Neural cell (in vitro differentiated cells): ENCODE measurements at regions not wholly inside any gene's neighbourhood (a gene's known extent, or its start where the extent isn't known, plus 50 kb on each side); places are given as distances from the start of the nearest gene placed in this dataset.

Experiments used
- H2AFZ ChIP-seq: fragments of 200-600, 300-800 bp; sonication (generic), shearing (Covaris generic); 2 replicates; pipeline ENCODE4 v1.6.0; 2014; ENCODE audit warnings: low read depth, mild to moderate bottlenecking, antibody characterized with exemption, low read length, moderate library complexity
- H3F3A ChIP-seq: fragments of 200-600 bp; shearing (Covaris generic); 2 replicates; pipeline ENCODE4 v1.6.1; 2016; ENCODE audit warnings: mild to moderate bottlenecking, moderate library complexity, mixed read lengths, antibody characterized with exemption, low read length; ENCODE audit not compliant: insufficient read depth, poor library complexity, severe bottlenecking
- H3K27ac ChIP-seq: fragments of 200-600, 300-800 bp; sonication (generic), shearing (Covaris generic); 2 replicates; pipeline ENCODE4 v1.5.1; 2014; ENCODE audit warnings: mild to moderate bottlenecking, low read length, moderate library complexity
- H3K27me3 ChIP-seq: fragments of 300-800, 200-600 bp; sonication (generic), shearing (Covaris generic); 2 replicates; pipeline ENCODE4 v1.6.0; 2014; ENCODE audit warnings: mild to moderate bottlenecking, low read depth, low read length, moderate library complexity; ENCODE audit not compliant: insufficient read depth
- H3K36me3 ChIP-seq: fragments of 300-800, 200-600 bp; sonication (generic), shearing (Covaris generic); 2 replicates; pipeline ENCODE4 v1.5.1; 2014; ENCODE audit warnings: mild to moderate bottlenecking, antibody characterized with exemption, low read length, moderate library complexity; ENCODE audit not compliant: insufficient read depth
- H3K4me2 ChIP-seq: fragments of 300-800, 200-600 bp; sonication (generic), shearing (Covaris generic); 2 replicates; pipeline ENCODE4 v1.6.0; 2014; ENCODE audit warnings: mild to moderate bottlenecking, low read length
- H3K4me3 ChIP-seq: fragments of 300-800, 200-600 bp; sonication (generic), shearing (Covaris generic); 2 replicates; pipeline ENCODE4 v1.5.1; 2014; ENCODE audit warnings: mild to moderate bottlenecking, low read length, moderate library complexity
- H3K79me2 ChIP-seq: fragments of 200-600 bp; shearing (Covaris generic); replicated peaks from 2 replicates; pipeline ENCODE4 v1.6.0; 2014; ENCODE audit warnings: mild to moderate bottlenecking, low read length, moderate library complexity; ENCODE audit not compliant: insufficient read depth
- H3K9ac ChIP-seq: fragments of 300-800, 200-600 bp; sonication (generic), shearing (Covaris generic); 2 replicates; pipeline ENCODE4 v1.6.1; 2016; ENCODE audit warnings: mild to moderate bottlenecking, low read length, mixed read lengths
- H3K9me2 ChIP-seq: fragments of 200-600 bp; shearing (Covaris generic); 2 replicates; pipeline ENCODE4 v1.6.1; 2016; ENCODE audit warnings: mild to moderate bottlenecking, low read length, mixed read lengths; ENCODE audit not compliant: insufficient read depth
- H3K9me3 ChIP-seq: fragments of 200-600, 300-800 bp; sonication (generic), shearing (Covaris generic); 2 replicates; pipeline ENCODE4 v1.6.1; 2016; ENCODE audit warnings: mild to moderate bottlenecking, mixed run types, low read length, moderate library complexity, mixed read lengths
- H4K20me1 ChIP-seq: fragments of 200-600 bp; shearing (Covaris generic); 2 replicates; pipeline ENCODE4 v1.6.1; 2016; ENCODE audit warnings: mild to moderate bottlenecking, mixed run types; ENCODE audit not compliant: insufficient read depth
- CTCF ChIP-seq: fragments of 450-650 bp; IDR thresholded peaks from 2 replicates; pipeline ENCODE4 v1.5.1; 2014; ENCODE audit warnings: antibody characterized with exemption, mild to moderate bottlenecking, moderate library complexity; ENCODE audit not compliant: poor library complexity, severe bottlenecking
- EP300 ChIP-seq: fragments of 450-650 bp; conservative IDR thresholded peaks from 2 replicates; pipeline ENCODE4 v1.6.1; 2014; ENCODE audit warnings: antibody characterized with exemption, mild to moderate bottlenecking, moderate library complexity; ENCODE audit not compliant: poor library complexity, severe bottlenecking
- EZH2 ChIP-seq: fragments of 200-600, 300-800 bp; shearing (Covaris generic), sonication (generic); IDR thresholded peaks from 2 replicates; pipeline ENCODE4 v1.6.1; 2014; ENCODE audit warnings: antibody characterized with exemption, low read length, borderline replicate concordance, mild to moderate bottlenecking; ENCODE audit not compliant: insufficient read depth, poor library complexity, severe bottlenecking
- MXI1 ChIP-seq: fragments of 450-650 bp; conservative IDR thresholded peaks from 2 replicates; pipeline ENCODE4 v1.6.1; 2014; ENCODE audit warnings: antibody characterized with exemption, mild to moderate bottlenecking; ENCODE audit not compliant: poor library complexity, severe bottlenecking
- POLR2AphosphoS5 ChIP-seq: IDR thresholded peaks from 2 replicates; pipeline ENCODE4 v1.6.1; 2012
- RAD21 ChIP-seq: fragments of 450-650 bp; conservative IDR thresholded peaks from 2 replicates; pipeline ENCODE4 v1.6.1; 2014; ENCODE audit warnings: antibody characterized with exemption, mild to moderate bottlenecking, moderate library complexity
- REST ChIP-seq: IDR thresholded peaks from 2 replicates; pipeline ENCODE4 v1.6.1; 2012; ENCODE audit warnings: borderline replicate concordance
- SMC3 ChIP-seq: fragments of 450-650 bp; conservative IDR thresholded peaks from 2 replicates; pipeline ENCODE4 v1.6.1; 2014; ENCODE audit warnings: antibody characterized with exemption, mild to moderate bottlenecking, moderate library complexity; ENCODE audit not compliant: poor library complexity
- TAF1 ChIP-seq: IDR thresholded peaks from 2 replicates; pipeline ENCODE4 v1.6.1; 2012; ENCODE audit warnings: low read depth

- Histone ChIP-seq H3K79me2 (no peaks in the 10 kb centered on the region), H3K9me3 (no peaks in the 10 kb centered on the region), H3F3A (no peaks in the 10 kb centered on the region), H3K27ac (no peak overlapping the region), H3K36me3 (no peaks in the 10 kb centered on the region), H3K4me3 (no peak overlapping the region), H3K4me2 (no peak overlapping the region), H3K9ac (no peak overlapping the region), H4K20me1 (no peaks in the 10 kb centered on the region), H2AFZ (no peak overlapping the region), H3K9me2 (no peaks in the 10 kb centered on the region), H3K27me3 (no peaks in the 10 kb centered on the region)
- no peak for TF ChIP-seq POLR2AphosphoS5
- TF ChIP-seq CTCF, result no peak
- no peak for TF ChIP-seq MXI1
- no peak for TF ChIP-seq REST
- TF ChIP-seq RAD21, result no peak
- TF ChIP-seq EP300, result no peak
- no peak for TF ChIP-seq SMC3
- TF ChIP-seq EZH2, result no peak
- TF ChIP-seq TAF1, result no peak
Measured at GRCh38 chr7:84304407-84304806, 109.8 kb upstream of the SEMA3A start.

GRCh38 chr7:84302949-84303348 lies 108.4 kb upstream of the SEMA3A start:
- Histone ChIP-seq H3K79me2 (no peaks in the 10 kb centered on the region), H3K36me3 (no peaks in the 10 kb centered on the region), H3K9me3 (no peaks in the 10 kb centered on the region), H3K27me3 (no peaks in the 10 kb centered on the region), H3K4me3 (no peak overlapping the region), H3K9me2 (no peaks in the 10 kb centered on the region), H3K27ac (no peak overlapping the region), H2AFZ (no peak overlapping the region), H4K20me1 (no peaks in the 10 kb centered on the region), H3K9ac (no peak overlapping the region), H3K4me2 (no peak overlapping the region), H3F3A (no peaks in the 10 kb centered on the region)
- TF ChIP-seq TAF1 (no peak), EP300 (no peak), REST (no peak), SMC3 (no peak), POLR2AphosphoS5 (no peak), MXI1 (no peak), RAD21 (no peak), EZH2 (no peak), CTCF (no peak)
